Testis (tissue), 2 donors: ENCODE measurements at regions not wholly inside any gene's neighbourhood (a gene's known extent, or its start where the extent isn't known, plus 50 kb on each side); places are given as distances from the start of the nearest gene placed in this dataset.

ENCODE experiments used
- DNase-seq: peaks from one replicate; pipeline ENCODE4 v3.0.0-alpha.2; 2019
- H3K27ac ChIP-seq, 2 donors: fragments of 200-600 bp; sonication (generic); one replicate each; pipeline ENCODE4 v1.5.1; 2019
- H3K27me3 ChIP-seq: fragments of 200-600 bp; sonication (generic); one replicate; pipeline ENCODE4 v1.5.1; 2019
- H3K36me3 ChIP-seq: fragments of 200-600 bp; sonication (generic); one replicate; pipeline ENCODE4 v1.5.1; 2017; ENCODE audit warnings: low read depth; ENCODE audit errors: missing control alignments
- H3K4me1 ChIP-seq: fragments of 200-600 bp; sonication (generic); one replicate; pipeline ENCODE4 v1.5.1; 2019
- H3K4me3 ChIP-seq, 2 donors: fragments of 200-600 bp; sonication (generic); one replicate each; pipeline ENCODE4 v1.5.1; 2017 to 2019
- H3K9me3 ChIP-seq: fragments of 200-600 bp; sonication (generic); one replicate; pipeline ENCODE4 v1.5.1; 2017
- POLR2A ChIP-seq: fragments of 450-650 bp; IDR thresholded peaks from one replicate; pipeline ENCODE4 v1.6.1; 2017; ENCODE audit warnings: antibody characterized with exemption, mild to moderate bottlenecking, moderate library complexity
- WGBS, 2 donors: methylation state at CpG; one replicate each; pipeline ENCODE4 v1.1.5; 2018; 5-methylcytosine and 5-hydroxymethylcytosine counted together
- intact Hi-C: fragments of 100-400 bp; cut with DNase I; formaldehyde crosslinking; loops from one replicate; pipeline ENCODE4 v1.15.1; 2023; ENCODE audit warnings: low total_unique reads
- TF ChIP-seq, protein P1 (sequence below), 3 experiments: fragments of 450-650 bp in 2 of 3; fragments of 200-600 bp in 1 of 3; sonication (generic) in 1 of 3; IDR thresholded peaks; one replicate each; pipeline ENCODE4 v1.5.1; 2016 to 2019; ENCODE audit warnings: antibody characterized with exemption in 3 of 3, mild to moderate bottlenecking in 2 of 3, moderate library complexity in 1 of 3

DNA sequence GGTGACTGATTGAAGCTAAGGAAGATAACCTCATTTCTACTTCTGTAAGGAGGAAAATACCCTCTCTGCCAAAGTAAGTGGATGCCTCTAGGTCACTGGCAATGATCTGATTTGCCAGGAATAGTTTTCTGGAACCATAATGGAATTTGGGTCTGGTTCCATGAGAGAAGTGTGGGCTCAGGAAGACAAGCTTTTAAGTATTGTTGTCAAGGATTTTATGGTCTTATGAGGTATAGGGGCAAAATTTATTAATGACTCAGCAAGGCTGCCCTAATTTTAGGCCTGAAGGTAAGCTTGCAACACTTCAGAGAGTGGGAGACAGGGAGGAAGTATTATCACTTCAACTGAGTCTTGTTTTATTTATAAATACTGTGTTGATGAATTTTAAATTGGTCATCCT, 322.6 kb upstream of the ACTBL2 start:
- intact Hi-C loops, result no loop called here
- H3K27me3 ChIP-seq, result no peaks in the 10 kb centered on the region
- no peaks in the 10 kb centered on the region for H3K36me3 ChIP-seq
- H3K4me1 ChIP-seq, result no peaks in the 10 kb centered on the region
- H3K27ac ChIP-seq, result no peak overlapping the region
- no peaks in the 10 kb centered on the region for H3K9me3 ChIP-seq
- TF ChIP-seq, protein P1, sequence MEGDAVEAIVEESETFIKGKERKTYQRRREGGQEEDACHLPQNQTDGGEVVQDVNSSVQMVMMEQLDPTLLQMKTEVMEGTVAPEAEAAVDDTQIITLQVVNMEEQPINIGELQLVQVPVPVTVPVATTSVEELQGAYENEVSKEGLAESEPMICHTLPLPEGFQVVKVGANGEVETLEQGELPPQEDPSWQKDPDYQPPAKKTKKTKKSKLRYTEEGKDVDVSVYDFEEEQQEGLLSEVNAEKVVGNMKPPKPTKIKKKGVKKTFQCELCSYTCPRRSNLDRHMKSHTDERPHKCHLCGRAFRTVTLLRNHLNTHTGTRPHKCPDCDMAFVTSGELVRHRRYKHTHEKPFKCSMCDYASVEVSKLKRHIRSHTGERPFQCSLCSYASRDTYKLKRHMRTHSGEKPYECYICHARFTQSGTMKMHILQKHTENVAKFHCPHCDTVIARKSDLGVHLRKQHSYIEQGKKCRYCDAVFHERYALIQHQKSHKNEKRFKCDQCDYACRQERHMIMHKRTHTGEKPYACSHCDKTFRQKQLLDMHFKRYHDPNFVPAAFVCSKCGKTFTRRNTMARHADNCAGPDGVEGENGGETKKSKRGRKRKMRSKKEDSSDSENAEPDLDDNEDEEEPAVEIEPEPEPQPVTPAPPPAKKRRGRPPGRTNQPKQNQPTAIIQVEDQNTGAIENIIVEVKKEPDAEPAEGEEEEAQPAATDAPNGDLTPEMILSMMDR (IDR thresholded peaks at IDR 0.05), result no peak
- no peak for TF ChIP-seq POLR2A
- no peak for DNase-seq
- H3K4me3 ChIP-seq, result no peak overlapping the region

GRCh38 chr5:57804505-57804904, 321.9 kb upstream of the ACTBL2 start:
- WGBS, 2 donors, result 90 to 94% methylated on average over 1 of the region's 1 CpG

DNA sequence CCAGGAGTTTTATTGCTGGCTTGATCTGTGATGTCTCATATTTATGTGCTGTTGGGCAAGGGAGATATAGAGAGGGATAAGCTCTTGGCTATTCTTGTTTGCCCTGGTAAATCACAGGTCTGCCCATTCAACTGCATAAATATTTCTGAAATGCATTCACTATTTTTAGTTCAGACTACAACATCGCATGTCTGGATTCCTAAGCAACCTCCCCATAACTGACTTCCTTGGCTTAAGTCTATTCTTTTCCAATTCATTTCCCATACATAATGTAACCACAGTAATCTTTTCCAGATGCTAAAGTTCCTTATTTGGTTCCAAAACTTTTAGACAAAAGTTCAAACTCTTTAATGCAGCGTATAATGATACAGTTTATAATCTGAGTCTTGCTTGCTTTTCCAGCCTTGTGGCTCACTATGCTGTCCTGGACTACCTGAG, 321.4 kb upstream of the ACTBL2 start:
- Histone ChIP-seq H3K36me3 (no peaks in the 10 kb centered on the region), H3K27me3 (no peaks in the 10 kb centered on the region), H3K4me3 (no peak overlapping the region), H3K4me1 (no peaks in the 10 kb centered on the region), H3K27ac (no peak overlapping the region), H3K9me3 (no peaks in the 10 kb centered on the region)
- WGBS, 2 donors, result 66 to 77% methylated on average over 2 of the region's 2 CpGs
- DNase-seq, result no peak
- TF ChIP-seq, protein P1 (IDR thresholded peaks at IDR 0.05), result no peak
- no peak for TF ChIP-seq POLR2A
- intact Hi-C loops, result no loop called here

More at GRCh38 chr5:57804505-57804904, 321.9 kb upstream of the ACTBL2 start:
- no peak for DNase-seq
- Histone ChIP-seq H3K4me1 (no peaks in the 10 kb centered on the region), H3K27me3 (no peaks in the 10 kb centered on the region), H3K27ac (no peak overlapping the region), H3K36me3 (no peaks in the 10 kb centered on the region), H3K4me3 (no peak overlapping the region), H3K9me3 (no peaks in the 10 kb centered on the region)
- no peak for TF ChIP-seq POLR2A
- TF ChIP-seq, protein P1 (IDR thresholded peaks at IDR 0.05), result no peak
- intact Hi-C loops, result no loop called here

- no peak for TF ChIP-seq POLR2A
- TF ChIP-seq, protein P1 (IDR thresholded peaks at IDR 0.05), result no peak
- 86 to 88% methylated on average over 3 of the region's 3 CpGs for WGBS, 2 donors
- H3K9me3 ChIP-seq, result no peaks in the 10 kb centered on the region
Observed at GRCh38 chr5:57802131-57802530, 319.5 kb upstream of the ACTBL2 start.

DNA sequence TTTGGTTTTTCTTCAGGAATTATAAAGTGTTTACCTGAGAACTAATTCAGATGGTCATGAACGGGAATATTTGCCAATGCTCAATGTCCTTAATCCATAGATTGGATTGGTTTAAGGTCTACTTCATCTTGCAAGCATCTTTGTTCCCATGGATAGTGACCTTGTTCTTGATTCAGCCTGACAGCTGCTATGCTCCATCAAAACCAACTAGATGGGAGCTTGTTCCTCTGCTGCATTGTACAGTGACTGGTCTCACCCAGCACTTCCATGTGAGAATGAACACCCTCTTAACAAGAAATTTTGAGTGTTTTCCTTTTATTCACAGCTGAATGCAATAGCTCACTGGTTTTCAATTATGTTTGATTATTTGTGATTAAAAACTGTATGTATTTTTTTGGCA, 312.6 kb upstream of the ACTBL2 start:
- Histone ChIP-seq H3K4me1 (no peaks in the 10 kb centered on the region), H3K36me3 (no peaks in the 10 kb centered on the region), H3K27ac (no peak overlapping the region), H3K27me3 (no peaks in the 10 kb centered on the region), H3K4me3 (no peak overlapping the region), H3K9me3 (no peaks in the 10 kb centered on the region)
- DNase-seq, result no peak
- intact Hi-C loops, result no loop called here
- TF ChIP-seq, protein P1 (IDR thresholded peaks at IDR 0.05), result no peak
- no peak for TF ChIP-seq POLR2A
- 94 to 96% methylated on average over 1 of the region's 1 CpG for WGBS, 2 donors

More at GRCh38 chr5:57802131-57802530, 319.5 kb upstream of the ACTBL2 start:
- Histone ChIP-seq H3K36me3 (no peaks in the 10 kb centered on the region), H3K4me1 (no peaks in the 10 kb centered on the region), H3K27me3 (no peaks in the 10 kb centered on the region), H3K27ac (no peak overlapping the region), H3K4me3 (no peak overlapping the region)
- no peak for DNase-seq
- intact Hi-C loops, result no loop called here
